OCI-LY7 (cell line): ENCODE measurements at regions not wholly inside any gene's neighbourhood (a gene's known extent, or its start where the extent isn't known, plus 50 kb on each side); places are given as distances from the start of the nearest gene placed in this dataset.

Experiments used
- BruUV-seq: library from RNA; stranded (reverse); fragments of 400-500 nt; replicated peaks from 2 replicates; lab custom pipeline; 2021; lab: Mats Ljungman, UMichigan
- CTCF ChIA-PET: fragments of 300-600 bp; sonication (Branson Sonifier 250); formaldehyde crosslinking; loops from one replicate; lab custom pipeline; 2022; ENCODE audit warnings: antibody characterized with exemption; ENCODE audit not compliant: unreplicated experiment; lab: Charles Lee
- POLR2A ChIA-PET: fragments of 300-600 bp; sonication (Branson Sonifier 250); formaldehyde crosslinking; loops from one replicate; lab custom pipeline; 2022; ENCODE audit warnings: antibody characterized with exemption; lab: Charles Lee
- DNase-seq: peaks from one replicate; pipeline ENCODE4 v3.0.0-alpha.2; 2015; ENCODE audit warnings: low spot score
- H2AFZ ChIP-seq: fragments of 200-600 bp; sonication (generic), shearing (Covaris generic); 2 replicates; pipeline ENCODE4 v1.6.1; 2014; ENCODE audit warnings: mild to moderate bottlenecking, antibody characterized with exemption, low read length, moderate library complexity
- H3K27ac ChIP-seq: fragments of 200-600 bp; sonication (generic); 2 replicates; pipeline ENCODE4 v1.5.1; 2014; ENCODE audit warnings: mixed run types, low read depth, mild to moderate bottlenecking, moderate library complexity, low read length, inconsistent platforms; ENCODE audit not compliant: poor library complexity, severe bottlenecking
- H3K36me3 ChIP-seq: fragments of 200-600 bp; sonication (generic); 2 replicates; pipeline ENCODE4 v1.6.1; 2014; ENCODE audit warnings: mild to moderate bottlenecking, antibody characterized with exemption, low read length, moderate library complexity, mixed read lengths; ENCODE audit not compliant: insufficient read depth
- H3K4me1 ChIP-seq: fragments of 200-600 bp; sonication (generic); 2 replicates; pipeline ENCODE4 v1.5.1; 2014; ENCODE audit warnings: mild to moderate bottlenecking, low read length; ENCODE audit not compliant: insufficient read depth, poor library complexity, severe bottlenecking
- H3K4me2 ChIP-seq: fragments of 200-600 bp; sonication (generic); 2 replicates; pipeline ENCODE4 v1.6.1; 2014; ENCODE audit warnings: mild to moderate bottlenecking, low read length
- H3K4me3 ChIP-seq: fragments of 200-600 bp; sonication (generic); 2 replicates; pipeline ENCODE4 v1.5.1; 2014; ENCODE audit warnings: mild to moderate bottlenecking, low read depth, low read length; ENCODE audit not compliant: poor library complexity, severe bottlenecking
- H3K79me2 ChIP-seq: fragments of 200-600 bp; sonication (generic); 2 replicates; pipeline ENCODE4 v1.6.1; 2016; ENCODE audit warnings: low read depth, mild to moderate bottlenecking, low read length, moderate library complexity, mixed read lengths; ENCODE audit not compliant: insufficient read depth
- H3K9me2 ChIP-seq: fragments of 200-600 bp; sonication (generic); 2 replicates; pipeline ENCODE4 v1.6.1; 2016; ENCODE audit warnings: mild to moderate bottlenecking, low read length, mixed read lengths; ENCODE audit not compliant: insufficient read depth
- H3K9me3 ChIP-seq: fragments of 200-600 bp; sonication (generic); 2 replicates; pipeline ENCODE4 v1.6.1; 2014; ENCODE audit warnings: mild to moderate bottlenecking, mixed run types, low read length, mixed read lengths
- H4K20me1 ChIP-seq: fragments of 200-600 bp; sonication (generic); 2 replicates; pipeline ENCODE4 v1.6.1; 2014; ENCODE audit warnings: mild to moderate bottlenecking, antibody characterized with exemption, low read length, moderate library complexity, mixed read lengths; ENCODE audit not compliant: insufficient read depth
- CTCF ChIP-seq: fragments of 200-600 bp; sonication (generic); conservative IDR thresholded peaks from 2 replicates; pipeline ENCODE4 v1.5.1; 2014; ENCODE audit warnings: mild to moderate bottlenecking, antibody characterized with exemption, low read length, moderate library complexity, mixed read lengths
- EZH2phosphoT487 ChIP-seq: fragments of 200-600 bp; sonication (generic); IDR thresholded peaks from 2 replicates; pipeline ENCODE4 v1.6.1; 2018; ENCODE audit warnings: low read depth, borderline replicate concordance, mild to moderate bottlenecking, mixed run types, antibody characterized with exemption, low read length, moderate library complexity, mixed read lengths
- intact Hi-C: fragments of 100-400 bp; cut with micrococcal nuclease; formaldehyde crosslinking; loops from one replicate; pipeline ENCODE4 v1.10.0; 2022; ENCODE audit not compliant: unreplicated experiment

- intact Hi-C loops = no loop called here
- no peak overlapping the region for H3K27ac ChIP-seq
- no peak overlapping the region for H2AFZ ChIP-seq
- H4K20me1 ChIP-seq = no peaks in the 10 kb centered on the region
- H3K4me1 ChIP-seq = no peaks in the 10 kb centered on the region
- BruUV-seq = no TSS peak
- no peak overlapping the region for H3K4me2 ChIP-seq
- ChIA-PET CTCF (no interaction called here), POLR2A (no interaction called here)
- TF ChIP-seq EZH2phosphoT487 (no peak), CTCF (no peak)
- no peak overlapping the region for H3K4me3 ChIP-seq
- no peak for DNase-seq
- H3K36me3 ChIP-seq = no peaks in the 10 kb centered on the region
- no peaks in the 10 kb centered on the region for H3K9me3 ChIP-seq
- no peaks in the 10 kb centered on the region for H3K79me2 ChIP-seq
- no peaks in the 10 kb centered on the region for H3K9me2 ChIP-seq
Observed at GRCh38 chr16:63337264-63337663, 1301.0 kb upstream of the CDH8 start.

- CTCF ChIA-PET = no interaction called here
Observed at GRCh38 chr16:63331111-63331510, 1294.9 kb upstream of the CDH8 start.

More at GRCh38 chr16:63331111-63331510, 1294.9 kb upstream of the CDH8 start:
- H4K20me1 ChIP-seq = no peaks in the 10 kb centered on the region
- no peaks in the 10 kb centered on the region for H3K9me2 ChIP-seq
- BruUV-seq = no TSS peak
- H3K9me3 ChIP-seq = no peaks in the 10 kb centered on the region
- no peak for TF ChIP-seq EZH2phosphoT487
- TF ChIP-seq CTCF = no peak
- intact Hi-C loops = no loop called here
- H3K36me3 ChIP-seq = no peaks in the 10 kb centered on the region
- H3K4me1 ChIP-seq = no peaks in the 10 kb centered on the region
- no peak overlapping the region for H3K27ac ChIP-seq
- H3K4me3 ChIP-seq = no peak overlapping the region
- no peak overlapping the region for H2AFZ ChIP-seq
- POLR2A ChIA-PET = no interaction called here
- no peak overlapping the region for H3K4me2 ChIP-seq
- no peak for DNase-seq
- H3K79me2 ChIP-seq = no peaks in the 10 kb centered on the region
